Immature natural killer cell (primary cell): ENCODE measurements at regions not wholly inside any gene's neighbourhood (a gene's known extent, or its start where the extent isn't known, plus 50 kb on each side); places are given as distances from the start of the nearest gene placed in this dataset.

Experiments
- DNase-seq, 3 donors: peaks; one replicate each; pipeline ENCODE4 v3.0.0; 2022; ENCODE audit warnings: mixed read lengths in 1 of 3
- H3K27ac Mint-ChIP-seq, 6 donors: one replicate each; pipeline ENCODE4 v1.8.0; 2020; ENCODE audit warnings: mixed read lengths in 6 of 6, mild to moderate bottlenecking in 5 of 6, inconsistent platforms in 4 of 6, moderate library complexity in 3 of 6
- H3K27me3 Mint-ChIP-seq, 3 donors: one replicate each; pipeline ENCODE4 v1.8.0; 2020 to 2021; ENCODE audit warnings: low read depth in 3 of 3, mild to moderate bottlenecking in 3 of 3, mixed read lengths in 3 of 3, moderate library complexity in 3 of 3, inconsistent platforms in 1 of 3
- H3K36me3 Mint-ChIP-seq, 3 donors: one replicate each; pipeline ENCODE4 v1.8.0; 2020; ENCODE audit warnings: mixed read lengths in 3 of 3, inconsistent platforms in 2 of 3, mild to moderate bottlenecking in 2 of 3
- H3K4me1 Mint-ChIP-seq, 2 donors: one replicate each; pipeline ENCODE4 v1.8.0; 2020; ENCODE audit warnings: inconsistent platforms in 2 of 2, mild to moderate bottlenecking in 2 of 2, mixed read lengths in 2 of 2, moderate library complexity in 1 of 2
- H3K4me3 Mint-ChIP-seq, 5 donors: one replicate each; pipeline ENCODE4 v1.8.0; 2020; ENCODE audit warnings: mild to moderate bottlenecking in 5 of 5, mixed read lengths in 5 of 5, inconsistent platforms in 3 of 5, moderate library complexity in 3 of 5
- H3K9me3 Mint-ChIP-seq, 6 donors: one replicate each; pipeline ENCODE4 v1.8.0; 2020; ENCODE audit warnings: mild to moderate bottlenecking in 6 of 6, mixed read lengths in 6 of 6, inconsistent platforms in 4 of 6, moderate library complexity in 3 of 6

- no peaks in the 10 kb centered on the region for H3K36me3 Mint-ChIP-seq
- no peaks in the 10 kb centered on the region for H3K4me1 Mint-ChIP-seq
- H3K9me3 Mint-ChIP-seq, result peaks cover 0 to 6% (median 0%) of the 10 kb centered on the region in 6 donors
- no peak for DNase-seq
- no peak overlapping the region for H3K4me3 Mint-ChIP-seq
- H3K27ac Mint-ChIP-seq, result no peak overlapping the region
- peaks cover 0 to 1% (median 0%) of the 10 kb centered on the region in 3 donors for H3K27me3 Mint-ChIP-seq
Measured at GRCh38 chr2:15856318-15856717, 84.0 kb upstream of the MYCN start.

DNA sequence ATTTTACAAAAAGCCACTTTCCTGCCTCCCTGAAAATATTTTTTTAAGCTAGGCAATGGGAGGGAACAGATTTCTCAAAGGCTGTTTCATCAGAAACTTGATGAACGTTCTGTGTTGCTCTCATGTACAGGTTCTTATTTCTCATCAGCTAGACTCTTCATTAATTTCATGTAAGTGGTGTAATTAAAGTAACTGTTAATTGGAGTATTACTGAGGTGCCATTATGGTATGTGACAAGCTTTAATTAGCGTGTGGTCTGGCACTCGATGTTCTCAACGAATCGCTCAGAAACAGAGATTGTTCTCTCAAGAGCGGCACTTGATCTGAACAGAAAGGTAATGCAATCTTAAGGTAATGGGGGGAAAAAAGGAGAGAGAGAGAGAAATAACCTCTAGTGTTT, 81.9 kb upstream of the MYCN start:
- no peak for DNase-seq
- Mint-ChIP-seq H3K27ac (no peak overlapping the region), H3K4me1 (no peaks in the 10 kb centered on the region), H3K36me3 (no peaks in the 10 kb centered on the region), H3K9me3 (peaks cover 0 to 6% (median 0%) of the 10 kb centered on the region in 6 donors), H3K27me3 (peaks cover 0 to 1% (median 0%) of the 10 kb centered on the region in 3 donors), H3K4me3 (no peak overlapping the region)

DNA sequence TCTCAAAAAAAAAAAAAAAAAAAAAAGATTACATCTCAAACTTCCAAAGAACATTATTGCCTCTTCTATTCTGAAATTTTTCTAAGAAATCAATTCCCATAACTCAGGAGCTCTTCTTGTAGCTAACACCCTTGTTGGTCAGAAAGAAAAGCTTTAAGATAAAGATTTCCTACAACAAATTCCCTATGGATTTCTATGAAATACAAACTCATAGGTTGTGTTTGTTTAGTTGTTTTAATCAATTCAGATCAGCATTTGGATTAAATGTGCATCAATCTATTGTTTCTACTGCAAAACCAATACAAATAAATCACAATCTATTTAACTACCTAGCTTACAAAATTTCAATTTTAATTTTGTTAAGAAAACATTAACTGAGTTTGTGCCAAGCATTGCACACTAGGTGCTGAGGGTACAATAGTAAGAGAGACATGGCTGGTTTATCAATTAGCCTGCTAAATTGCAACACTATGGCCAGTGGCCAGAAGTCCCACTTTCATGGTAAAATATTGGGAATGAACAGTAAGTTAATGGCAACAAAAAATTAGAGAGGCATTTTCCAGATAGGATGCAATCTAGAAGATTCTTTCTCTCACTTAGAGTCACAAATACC, 80.2 kb upstream of the MYCN start:
- Mint-ChIP-seq H3K9me3 (peaks cover 0 to 6% (median 0%) of the 10 kb centered on the region in 6 donors), H3K4me3 (no peak overlapping the region), H3K4me1 (no peaks in the 10 kb centered on the region), H3K36me3 (no peaks in the 10 kb centered on the region), H3K27me3 (peaks cover 0 to 1% (median 0%) of the 10 kb centered on the region in 3 donors), H3K27ac (no peak overlapping the region)
- no peak for DNase-seq

DNA sequence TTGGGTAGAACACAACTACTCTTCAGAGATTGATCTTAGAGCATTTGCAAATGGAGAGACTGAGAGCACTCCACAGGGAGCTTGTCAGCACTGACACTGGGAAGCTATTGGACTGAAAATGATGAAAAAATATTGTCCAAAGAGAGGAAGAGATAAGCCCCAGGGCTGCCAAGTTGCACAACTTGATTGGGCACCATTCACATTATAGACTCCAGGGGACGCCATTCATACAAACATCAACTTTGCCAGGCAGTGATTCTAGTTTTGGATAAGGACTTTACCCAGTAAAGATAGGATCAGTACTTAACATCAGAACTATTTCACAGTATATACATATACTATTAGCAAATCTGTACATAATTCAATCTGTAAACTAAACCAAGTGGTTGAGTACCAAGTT, 79.6 kb upstream of the MYCN start:
- no peaks in the 10 kb centered on the region for H3K4me1 Mint-ChIP-seq
- no peak overlapping the region for H3K4me3 Mint-ChIP-seq
- peaks cover 0 to 3% (median 0%) of the 10 kb centered on the region in 3 donors for H3K27me3 Mint-ChIP-seq
- no peak for DNase-seq
- H3K9me3 Mint-ChIP-seq, result peaks cover 0 to 6% (median 0%) of the 10 kb centered on the region in 6 donors
- H3K27ac Mint-ChIP-seq, result no peak overlapping the region
- H3K36me3 Mint-ChIP-seq, result no peaks in the 10 kb centered on the region

DNA sequence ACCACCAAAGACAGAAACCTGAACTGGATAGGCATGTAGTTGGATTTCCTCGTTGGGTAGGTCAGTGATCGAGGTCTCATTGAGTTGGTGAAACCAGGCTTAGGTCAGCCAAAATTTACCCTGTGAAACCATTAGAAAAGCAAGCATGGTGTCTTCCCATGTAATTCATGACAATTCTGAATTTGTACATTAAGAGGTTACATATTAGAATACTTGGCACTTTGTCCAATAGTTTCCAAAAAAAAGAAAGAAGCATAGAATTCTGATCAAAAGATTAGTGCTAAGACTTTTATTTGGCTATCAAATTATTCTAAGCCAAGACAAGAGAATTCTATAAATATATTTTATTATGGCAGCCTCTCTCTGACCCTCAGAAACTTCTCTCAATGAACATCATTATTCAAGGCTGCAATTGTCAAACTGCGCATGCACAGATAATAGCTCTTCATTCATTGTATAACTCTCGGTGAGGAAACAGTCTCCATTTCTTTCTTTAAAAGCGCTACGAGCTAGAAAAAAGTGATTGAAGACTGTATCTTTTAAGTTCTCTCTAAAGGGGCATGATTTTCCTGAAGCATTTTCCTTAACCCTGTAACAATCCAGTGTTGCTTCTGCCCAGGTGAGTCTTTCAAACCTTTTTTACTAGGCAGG, 79.1 kb upstream of the MYCN start:
- Mint-ChIP-seq H3K4me3 (no peak overlapping the region), H3K27me3 (peaks cover 0 to 3% (median 0%) of the 10 kb centered on the region in 3 donors), H3K27ac (no peak overlapping the region), H3K9me3 (peaks cover 0 to 4% (median 0%) of the 10 kb centered on the region in 6 donors), H3K36me3 (no peaks in the 10 kb centered on the region), H3K4me1 (no peaks in the 10 kb centered on the region)
- DNase-seq, result no peak

- peaks cover 0 to 3% (median 0%) of the 10 kb centered on the region in 3 donors for H3K27me3 Mint-ChIP-seq
- H3K4me3 Mint-ChIP-seq, result no peak overlapping the region
- H3K27ac Mint-ChIP-seq, result no peak overlapping the region
- H3K9me3 Mint-ChIP-seq, result peaks cover 0 to 4% (median 0%) of the 10 kb centered on the region in 6 donors
- H3K36me3 Mint-ChIP-seq, result no peaks in the 10 kb centered on the region
- no peaks in the 10 kb centered on the region for H3K4me1 Mint-ChIP-seq
- no peak for DNase-seq
Measured at GRCh38 chr2:15861898-15862297, 78.5 kb upstream of the MYCN start.

DNA sequence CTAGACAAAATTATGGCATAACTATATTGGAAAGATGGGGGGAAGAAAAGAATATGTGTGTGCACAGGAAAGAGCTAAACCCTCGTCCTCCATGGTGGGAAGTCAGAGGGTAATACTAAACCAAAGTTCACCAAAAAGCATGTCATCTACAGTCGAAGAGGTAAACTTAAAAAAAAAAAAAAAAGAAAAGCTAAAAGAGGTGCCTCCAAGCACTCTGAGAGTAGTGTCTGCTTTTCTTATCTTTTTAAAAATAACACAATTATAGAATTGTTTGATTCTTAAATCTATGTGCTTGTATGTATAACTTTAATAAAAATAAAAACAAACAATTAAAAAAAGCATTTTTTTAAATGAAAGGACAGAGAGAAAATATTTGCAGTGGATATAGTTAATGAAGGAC, 77.3 kb upstream of the MYCN start:
- no peak overlapping the region for H3K27ac Mint-ChIP-seq
- DNase-seq, result no peak
- no peaks in the 10 kb centered on the region for H3K36me3 Mint-ChIP-seq
- no peak overlapping the region for H3K4me3 Mint-ChIP-seq
- no peaks in the 10 kb centered on the region for H3K4me1 Mint-ChIP-seq
- peaks cover 0 to 4% (median 0%) of the 10 kb centered on the region in 6 donors for H3K9me3 Mint-ChIP-seq
- H3K27me3 Mint-ChIP-seq, result peaks cover 0 to 2% (median 0%) of the 10 kb centered on the region in 3 donors

- H3K27me3 Mint-ChIP-seq, result peaks cover 0 to 2% (median 0%) of the 10 kb centered on the region in 3 donors
- no peak overlapping the region for H3K27ac Mint-ChIP-seq
- no peaks in the 10 kb centered on the region for H3K4me1 Mint-ChIP-seq
- DNase-seq, result no peak
- H3K4me3 Mint-ChIP-seq, result no peak overlapping the region
- peaks cover 0 to 4% (median 0%) of the 10 kb centered on the region in 6 donors for H3K9me3 Mint-ChIP-seq
- H3K36me3 Mint-ChIP-seq, result no peaks in the 10 kb centered on the region
Measured at GRCh38 chr2:15863494-15864175, 76.7 kb upstream of the MYCN start.

DNA sequence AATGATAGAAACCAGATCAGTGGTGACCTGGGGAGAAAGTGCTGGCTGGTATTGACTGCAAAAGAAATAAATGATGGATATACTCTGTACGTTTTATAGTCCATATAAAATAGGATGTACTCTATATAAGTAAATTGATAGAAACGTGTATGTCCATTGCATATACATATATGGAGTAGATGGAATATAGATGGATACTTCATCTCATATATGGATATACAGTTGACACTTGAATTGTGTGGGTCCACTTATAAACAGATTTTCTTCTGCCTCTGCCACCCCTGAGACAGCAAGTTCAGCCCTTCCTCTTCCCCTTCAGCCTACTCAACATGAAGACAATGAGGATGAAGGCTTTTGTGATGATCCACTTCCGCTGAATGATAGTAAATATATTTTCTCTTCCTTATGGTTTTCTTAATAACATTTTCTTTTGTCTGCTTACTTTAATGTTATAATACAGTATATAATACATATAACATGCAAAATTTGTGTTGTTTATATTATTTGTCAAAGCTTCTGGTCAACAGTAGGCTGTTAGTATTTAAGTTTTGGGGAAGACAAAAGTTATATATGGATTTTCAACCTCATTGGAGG, 76.1 kb upstream of the MYCN start:
- peak overlapping the region in 1 of 6 donors; percentile 52 for H3K27ac Mint-ChIP-seq
- DNase-seq, result no peak
- H3K27me3 Mint-ChIP-seq, result peaks cover 0 to 2% (median 0%) of the 10 kb centered on the region in 3 donors
- no peak overlapping the region for H3K4me3 Mint-ChIP-seq
- H3K9me3 Mint-ChIP-seq, result peaks cover 0 to 4% (median 0%) of the 10 kb centered on the region in 6 donors
- no peaks in the 10 kb centered on the region for H3K36me3 Mint-ChIP-seq
- H3K4me1 Mint-ChIP-seq, result no peaks in the 10 kb centered on the region

GRCh38 chr2:15865923-15866322, 74.4 kb upstream of the MYCN start:
- Mint-ChIP-seq H3K4me1 (no peaks in the 10 kb centered on the region), H3K27ac (no peak overlapping the region), H3K27me3 (peaks cover 2 to 4% (median 2%) of the 10 kb centered on the region in 3 donors), H3K36me3 (no peaks in the 10 kb centered on the region), H3K9me3 (peaks cover 0 to 1% (median 0%) of the 10 kb centered on the region in 6 donors), H3K4me3 (no peak overlapping the region)
- no peak for DNase-seq

- Mint-ChIP-seq H3K27me3 (peaks cover 2 to 4% (median 2%) of the 10 kb centered on the region in 3 donors), H3K36me3 (no peaks in the 10 kb centered on the region), H3K4me3 (no peak overlapping the region), H3K9me3 (peaks cover 0 to 1% (median 0%) of the 10 kb centered on the region in 6 donors), H3K27ac (no peak overlapping the region), H3K4me1 (no peaks in the 10 kb centered on the region)
- no peak for DNase-seq
Measured at GRCh38 chr2:15866563-15867193, 73.7 kb upstream of the MYCN start.

DNA sequence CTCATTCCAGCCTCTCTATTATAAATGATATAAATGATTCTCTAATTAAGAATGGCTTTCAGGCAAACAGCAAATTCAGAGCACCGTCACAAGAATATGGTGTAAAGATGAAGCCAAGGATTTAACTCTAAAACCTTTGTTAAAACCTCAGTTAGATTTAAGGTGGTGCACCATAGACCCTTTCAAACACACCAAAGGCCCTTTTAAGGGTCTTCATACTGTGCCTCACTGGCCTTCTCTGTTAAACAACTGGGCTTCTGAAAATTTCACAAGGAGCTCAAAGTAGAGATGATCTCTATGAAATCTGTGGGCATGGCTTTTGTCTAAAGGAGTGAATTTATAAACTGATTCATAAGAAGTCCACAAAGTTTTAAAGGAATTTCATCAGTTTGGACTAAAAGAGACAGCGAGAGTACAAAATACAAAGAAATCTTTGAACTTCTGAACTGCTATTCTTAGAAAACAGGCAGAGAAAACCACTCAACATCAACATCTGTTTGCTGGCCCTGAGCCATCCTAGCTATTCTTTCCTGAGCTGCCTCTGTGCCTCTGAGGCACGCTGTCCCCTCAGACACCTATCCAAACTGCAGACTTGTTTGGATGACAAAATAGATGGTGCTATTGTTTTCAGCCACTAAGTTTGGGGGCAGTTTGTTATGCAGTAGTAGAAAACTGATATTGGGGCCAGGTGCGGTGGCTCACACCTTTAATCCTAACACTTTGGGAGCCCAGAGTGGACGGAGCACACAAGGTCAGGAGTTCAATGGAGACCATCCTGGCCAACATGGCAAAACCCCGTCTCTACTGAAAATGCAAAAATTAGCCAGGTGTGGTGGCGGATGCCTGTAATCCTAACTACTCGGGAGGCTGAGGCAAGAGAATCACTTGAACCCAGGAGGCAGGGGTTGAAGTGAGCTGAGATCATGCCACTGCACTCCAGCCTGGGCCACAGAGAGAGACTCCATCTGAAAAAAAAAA, 72.9 kb upstream of the MYCN start:
- peaks cover 2 to 4% (median 2%) of the 10 kb centered on the region in 3 donors for H3K27me3 Mint-ChIP-seq
- H3K9me3 Mint-ChIP-seq, result peaks cover 0 to 1% (median 0%) of the 10 kb centered on the region in 6 donors
- no peaks in the 10 kb centered on the region for H3K36me3 Mint-ChIP-seq
- H3K4me3 Mint-ChIP-seq, result no peak overlapping the region
- no peak for DNase-seq
- no peaks in the 10 kb centered on the region for H3K4me1 Mint-ChIP-seq
- no peak overlapping the region for H3K27ac Mint-ChIP-seq

DNA sequence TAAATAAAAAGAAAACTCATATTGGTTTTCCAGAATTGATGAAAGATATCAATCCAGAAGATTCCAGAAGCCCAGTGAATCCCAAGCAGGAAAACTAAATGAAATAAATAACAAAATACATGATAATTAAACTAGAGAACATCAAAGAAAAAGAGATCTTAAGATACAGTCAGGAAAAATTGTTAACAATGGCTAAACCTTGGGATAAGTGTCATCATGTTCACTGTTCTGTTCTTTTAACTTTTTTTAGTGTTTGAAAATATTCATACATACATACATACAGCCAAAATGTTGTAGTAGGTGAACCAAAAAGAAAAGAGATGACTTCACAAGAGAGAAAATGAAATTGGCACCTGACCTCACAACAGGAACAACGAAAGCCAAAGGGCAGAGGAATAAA, 72.2 kb upstream of the MYCN start:
- H3K36me3 Mint-ChIP-seq, result no peaks in the 10 kb centered on the region

More for the DNA sequence above, 72.2 kb upstream of the MYCN start:
- H3K4me1 Mint-ChIP-seq, result no peaks in the 10 kb centered on the region
- no peak for DNase-seq
- H3K4me3 Mint-ChIP-seq, result no peak overlapping the region
- H3K27me3 Mint-ChIP-seq, result peaks cover 2 to 4% (median 2%) of the 10 kb centered on the region in 3 donors
- H3K27ac Mint-ChIP-seq, result no peak overlapping the region
- H3K9me3 Mint-ChIP-seq, result no peaks in the 10 kb centered on the region
